Naive B cell (primary cell): ENCODE measurements at regions not wholly inside any gene's neighbourhood (a gene's known extent, or its start where the extent isn't known, plus 50 kb on each side); places are given as distances from the start of the nearest gene placed in this dataset.
A peak's percentile ranks its signal among the peaks of the same experiment; 100 is the strongest.

ENCODE experiments used
- ATAC-seq, 2 donors: fragments of 150-1000 bp; cut with Tn5 transposase; 2 replicates each; pipeline ENCODE4 v1.10.0; 2021; ENCODE audit warnings: low read depth in 2 of 2, mild to moderate bottlenecking in 2 of 2, moderate library complexity in 2 of 2
- DNase-seq: peaks from one replicate; pipeline ENCODE4 v3.0.0; 2022
- H3K27ac Mint-ChIP-seq, 6 donors: one replicate each; pipeline ENCODE4 v1.8.0; 2020 to 2022; ENCODE audit warnings: mild to moderate bottlenecking in 6 of 6, mixed read lengths in 6 of 6, moderate library complexity in 5 of 6, inconsistent platforms in 2 of 6
- H3K27me3 Mint-ChIP-seq, 3 donors: one replicate each; pipeline ENCODE4 v1.8.0; 2021 to 2022; ENCODE audit warnings: mixed read lengths in 3 of 3, mild to moderate bottlenecking in 1 of 3
- H3K36me3 Mint-ChIP-seq, 2 donors: one replicate each; pipeline ENCODE4 v1.8.0; 2020 to 2022; ENCODE audit warnings: mixed read lengths in 2 of 2, inconsistent platforms in 1 of 2, mild to moderate bottlenecking in 1 of 2
- H3K4me1 Mint-ChIP-seq, 3 donors: one replicate each; pipeline ENCODE4 v1.8.0; 2020 to 2022; ENCODE audit warnings: mixed read lengths in 3 of 3, inconsistent platforms in 1 of 3, mild to moderate bottlenecking in 1 of 3, moderate library complexity in 1 of 3
- H3K4me3 Mint-ChIP-seq, 8 donors: one replicate each; pipeline ENCODE4 v1.8.0; 2020 to 2022; ENCODE audit warnings: mild to moderate bottlenecking in 8 of 8, mixed read lengths in 8 of 8, moderate library complexity in 8 of 8, inconsistent platforms in 2 of 8
- H3K9me3 Mint-ChIP-seq, 7 donors: one replicate each; pipeline ENCODE4 v1.8.0; 2020 to 2022; ENCODE audit warnings: mixed read lengths in 7 of 7, mild to moderate bottlenecking in 5 of 7, inconsistent platforms in 2 of 7, moderate library complexity in 1 of 7

DNA sequence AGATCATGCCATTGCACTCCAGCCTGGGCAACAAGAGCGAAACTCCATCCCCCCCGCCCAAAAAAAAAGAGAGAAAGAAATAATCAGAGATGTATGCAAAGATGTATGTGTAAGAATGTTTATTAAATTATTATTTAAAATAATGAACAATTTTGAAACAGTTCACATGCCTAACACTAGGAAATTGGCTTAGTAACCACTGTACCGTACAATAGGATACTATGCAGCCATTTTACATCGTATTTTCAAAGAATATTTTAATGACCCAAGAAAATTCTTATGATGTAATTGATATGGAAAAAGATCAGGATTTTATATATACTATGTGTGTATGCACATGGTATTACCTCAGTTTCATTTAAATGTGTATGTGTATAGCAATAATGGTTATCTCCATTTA, 190.5 kb downstream of the ZFP36L2 start:
- Mint-ChIP-seq H3K9me3 (no peaks in the 10 kb centered on the region), H3K27me3 (no peaks in the 10 kb centered on the region), H3K36me3 (no peaks in the 10 kb centered on the region), H3K4me1 (no peaks in the 10 kb centered on the region), H3K4me3 (no peak overlapping the region), H3K27ac (peak overlapping the region in 1 of 6 donors; percentile 49)
- DNase-seq (no peak), ATAC-seq (no peak)

- H3K27me3 Mint-ChIP-seq: no peaks in the 10 kb centered on the region
- ATAC-seq: no peak
- H3K9me3 Mint-ChIP-seq: no peaks in the 10 kb centered on the region
- H3K4me1 Mint-ChIP-seq: no peaks in the 10 kb centered on the region
- DNase-seq: no peak
- no peaks in the 10 kb centered on the region for H3K36me3 Mint-ChIP-seq
- no peak overlapping the region for H3K27ac Mint-ChIP-seq
- H3K4me3 Mint-ChIP-seq: no peak overlapping the region
Measured at GRCh38 chr2:43034921-43035320, 191.5 kb downstream of the ZFP36L2 start.

DNA sequence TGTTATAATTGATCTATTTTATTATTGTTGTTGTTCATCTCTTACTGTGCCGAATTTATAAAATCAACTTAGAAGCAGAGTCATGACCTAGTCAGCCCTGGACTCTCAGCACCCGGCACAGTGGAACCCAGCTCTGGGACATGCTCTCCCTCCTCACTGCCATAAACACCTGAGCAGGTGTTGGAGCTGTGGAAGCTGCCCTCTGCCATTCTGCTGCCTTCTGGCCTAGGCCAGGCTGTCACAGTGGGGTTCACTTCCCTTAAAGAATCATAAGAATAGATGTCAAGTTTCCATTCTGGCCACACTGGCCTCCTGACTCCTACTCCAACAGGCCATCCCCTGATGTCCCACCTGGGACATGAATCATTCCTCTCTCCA, 192.2 kb downstream of the ZFP36L2 start:
- Mint-ChIP-seq H3K27me3 (no peaks in the 10 kb centered on the region), H3K27ac (peak overlapping the region in 1 of 6 donors; percentile 81), H3K9me3 (no peaks in the 10 kb centered on the region), H3K4me3 (no peak overlapping the region), H3K4me1 (no peaks in the 10 kb centered on the region), H3K36me3 (no peaks in the 10 kb centered on the region)
- DNase-seq (no peak), ATAC-seq (no peak)

DNA sequence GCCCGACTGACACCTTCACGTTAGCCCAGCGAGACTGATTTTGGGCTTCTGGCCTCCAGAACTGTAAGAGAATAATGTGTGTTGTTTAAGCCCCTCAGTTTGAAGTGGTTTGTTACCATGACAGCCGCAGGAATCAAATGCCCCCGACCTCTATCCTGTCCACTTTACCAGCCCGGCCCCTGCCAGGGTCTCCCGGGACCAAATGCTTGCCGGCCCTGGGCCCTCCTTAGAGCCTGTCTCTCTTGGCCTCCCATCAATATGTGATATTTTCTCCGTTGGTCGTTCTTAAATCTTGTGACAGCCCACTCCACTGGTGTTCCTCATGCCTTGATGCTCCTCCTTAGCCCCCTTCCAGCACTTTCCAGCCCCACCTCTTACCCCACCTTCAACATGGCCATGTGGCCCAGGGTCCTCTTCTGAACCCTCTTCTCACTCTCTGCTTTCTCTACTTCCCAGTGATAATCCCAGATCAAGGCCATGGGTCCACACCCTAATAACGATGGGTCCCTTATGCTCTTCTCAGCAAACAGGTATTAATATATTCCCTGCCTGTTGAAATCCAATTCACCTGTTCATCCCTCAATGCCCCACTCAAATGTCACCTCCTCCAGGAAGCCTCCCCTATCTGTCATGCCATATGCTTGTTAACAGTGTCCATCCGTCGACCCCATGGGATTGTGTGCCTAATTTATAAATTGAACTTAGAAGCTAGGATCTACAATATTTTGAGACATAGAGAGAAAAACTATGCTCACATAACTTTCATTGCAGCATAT, 192.8 kb downstream of the ZFP36L2 start:
- H3K4me3 Mint-ChIP-seq: no peak overlapping the region
- peak overlapping the region in 1 of 6 donors; percentile 81 for H3K27ac Mint-ChIP-seq

DNA sequence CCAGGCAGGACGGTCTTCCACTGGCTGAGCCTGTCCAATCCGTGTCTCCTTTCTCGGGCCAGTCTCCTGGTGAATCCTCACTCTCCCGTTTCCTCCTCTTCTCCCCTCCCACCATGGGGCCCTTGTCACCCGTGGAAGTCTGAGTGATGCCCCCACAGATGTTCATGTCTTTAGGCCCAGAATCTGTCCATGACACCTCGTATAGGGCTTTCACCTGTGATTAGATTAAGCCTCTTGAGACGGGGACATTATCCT, 193.5 kb downstream of the ZFP36L2 start:
- Mint-ChIP-seq H3K9me3 (no peaks in the 10 kb centered on the region), H3K36me3 (no peaks in the 10 kb centered on the region), H3K27ac (peak overlapping the region in 2 of 6 donors; percentile 31 to 59), H3K4me1 (no peaks in the 10 kb centered on the region), H3K4me3 (no peak overlapping the region), H3K27me3 (no peaks in the 10 kb centered on the region)
- ATAC-seq (no peak), DNase-seq (no peak)

More for the DNA sequence above, 192.8 kb downstream of the ZFP36L2 start:
- ATAC-seq (no peak), DNase-seq (no peak)
- Mint-ChIP-seq H3K36me3 (no peaks in the 10 kb centered on the region), H3K4me1 (no peaks in the 10 kb centered on the region), H3K9me3 (no peaks in the 10 kb centered on the region), H3K27me3 (no peaks in the 10 kb centered on the region)

- ATAC-seq: no peak
- DNase-seq: no peak
- Mint-ChIP-seq H3K4me3 (no peak overlapping the region), H3K36me3 (no peaks in the 10 kb centered on the region), H3K9me3 (no peaks in the 10 kb centered on the region), H3K4me1 (no peaks in the 10 kb centered on the region), H3K27ac (peak overlapping the region in 3 of 6 donors; percentile 31 to 59 (median 31)), H3K27me3 (no peaks in the 10 kb centered on the region)
Measured at GRCh38 chr2:43032213-43033015, 194.0 kb downstream of the ZFP36L2 start.

- no peak overlapping the region for H3K27ac Mint-ChIP-seq
- H3K9me3 Mint-ChIP-seq: no peaks in the 10 kb centered on the region
- H3K27me3 Mint-ChIP-seq: no peaks in the 10 kb centered on the region
- H3K4me1 Mint-ChIP-seq: peaks cover 0 to 4% (median 0%) of the 10 kb centered on the region in 3 donors
- ATAC-seq: no peak
- no peak for DNase-seq
- H3K4me3 Mint-ChIP-seq: no peak overlapping the region
- H3K36me3 Mint-ChIP-seq: no peaks in the 10 kb centered on the region
Measured at GRCh38 chr2:43031471-43032212, 194.8 kb downstream of the ZFP36L2 start.

DNA sequence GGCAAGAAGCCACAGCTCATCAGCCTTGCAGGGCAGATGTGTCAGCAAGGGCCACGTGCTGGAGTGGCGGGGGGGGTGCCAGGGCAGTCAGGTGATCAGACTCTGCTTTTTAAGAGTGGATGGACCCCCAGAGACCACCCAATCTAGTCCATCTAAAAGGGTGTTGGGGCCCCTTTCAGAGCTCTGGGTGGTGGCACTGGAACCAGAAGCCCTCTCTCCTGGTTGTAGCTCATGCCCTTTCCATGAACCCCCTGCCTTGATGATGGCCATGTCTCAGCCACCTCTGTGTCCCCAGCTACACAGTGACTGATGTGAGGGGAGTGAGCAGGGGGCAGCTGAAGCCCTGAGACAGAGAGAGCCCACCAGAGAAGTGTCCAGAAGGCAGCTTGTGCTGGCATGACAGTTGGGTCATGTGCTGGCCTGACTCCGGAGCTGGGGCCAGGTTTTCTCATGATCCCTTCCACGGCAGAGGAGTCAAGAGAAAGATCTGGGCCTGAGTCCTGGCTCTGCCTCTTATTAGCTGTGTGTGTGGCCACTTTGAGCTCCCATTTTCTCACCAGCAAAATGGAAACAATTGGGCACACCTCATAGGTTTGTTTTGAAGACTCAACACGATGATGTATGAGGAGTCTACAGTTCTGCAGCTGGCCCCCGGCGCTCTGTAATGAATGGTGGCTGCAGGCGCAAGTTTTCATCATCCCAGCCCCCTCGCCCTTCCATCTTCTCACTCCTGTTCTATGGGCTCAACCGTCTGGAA, 195.7 kb downstream of the ZFP36L2 start:
- no peaks in the 10 kb centered on the region for H3K27me3 Mint-ChIP-seq
- H3K36me3 Mint-ChIP-seq: no peaks in the 10 kb centered on the region
- DNase-seq: no peak
- peaks cover 0 to 2% (median 0%) of the 10 kb centered on the region in 7 donors for H3K9me3 Mint-ChIP-seq
- peaks cover 0 to 6% (median 5%) of the 10 kb centered on the region in 3 donors for H3K4me1 Mint-ChIP-seq
- peak overlapping the region in 1 of 6 donors; percentile 28 for H3K27ac Mint-ChIP-seq
- no peak for ATAC-seq
- no peak overlapping the region for H3K4me3 Mint-ChIP-seq

GRCh38 chr2:43029186-43029585, 197.2 kb downstream of the ZFP36L2 start:
- ATAC-seq: no peak
- Mint-ChIP-seq H3K4me1 (peaks cover 14 to 18% (median 15%) of the 10 kb centered on the region in 3 donors), H3K36me3 (no peaks in the 10 kb centered on the region), H3K9me3 (peaks cover 0 to 2% (median 0%) of the 10 kb centered on the region in 7 donors), H3K4me3 (no peak overlapping the region), H3K27ac (peak overlapping the region in 3 of 6 donors; percentile 60 to 90 (median 82)), H3K27me3 (no peaks in the 10 kb centered on the region)
- DNase-seq: no peak

DNA sequence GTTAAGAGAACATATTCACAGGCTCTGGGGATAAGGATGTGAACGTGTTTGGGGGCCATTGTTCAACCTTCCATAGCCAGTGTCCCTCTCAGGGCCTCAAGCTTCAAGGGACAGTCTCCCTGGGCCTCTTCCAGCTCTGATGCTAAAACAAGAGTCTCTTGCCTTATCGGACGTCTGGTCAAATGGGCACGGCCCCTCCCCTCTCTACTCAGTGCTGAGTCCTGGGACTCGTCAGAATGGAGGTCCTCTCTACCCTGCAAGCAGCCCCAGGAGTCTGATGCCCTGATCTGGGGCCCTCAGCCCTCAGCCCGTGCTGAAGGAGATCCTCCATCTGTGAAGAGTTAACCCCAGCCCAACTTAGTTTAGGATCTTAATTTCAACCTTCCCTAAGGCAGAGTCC, 198.2 kb downstream of the ZFP36L2 start:
- H3K9me3 Mint-ChIP-seq: peaks cover 0 to 2% (median 0%) of the 10 kb centered on the region in 7 donors
- H3K4me1 Mint-ChIP-seq: peaks cover 14 to 21% (median 19%) of the 10 kb centered on the region in 3 donors
- H3K4me3 Mint-ChIP-seq: peak overlapping the region in 1 of 8 donors; percentile 59
- no peaks in the 10 kb centered on the region for H3K27me3 Mint-ChIP-seq
- DNase-seq (no peak), ATAC-seq (no peak)
- no peaks in the 10 kb centered on the region for H3K36me3 Mint-ChIP-seq
- no peak overlapping the region for H3K27ac Mint-ChIP-seq

DNA sequence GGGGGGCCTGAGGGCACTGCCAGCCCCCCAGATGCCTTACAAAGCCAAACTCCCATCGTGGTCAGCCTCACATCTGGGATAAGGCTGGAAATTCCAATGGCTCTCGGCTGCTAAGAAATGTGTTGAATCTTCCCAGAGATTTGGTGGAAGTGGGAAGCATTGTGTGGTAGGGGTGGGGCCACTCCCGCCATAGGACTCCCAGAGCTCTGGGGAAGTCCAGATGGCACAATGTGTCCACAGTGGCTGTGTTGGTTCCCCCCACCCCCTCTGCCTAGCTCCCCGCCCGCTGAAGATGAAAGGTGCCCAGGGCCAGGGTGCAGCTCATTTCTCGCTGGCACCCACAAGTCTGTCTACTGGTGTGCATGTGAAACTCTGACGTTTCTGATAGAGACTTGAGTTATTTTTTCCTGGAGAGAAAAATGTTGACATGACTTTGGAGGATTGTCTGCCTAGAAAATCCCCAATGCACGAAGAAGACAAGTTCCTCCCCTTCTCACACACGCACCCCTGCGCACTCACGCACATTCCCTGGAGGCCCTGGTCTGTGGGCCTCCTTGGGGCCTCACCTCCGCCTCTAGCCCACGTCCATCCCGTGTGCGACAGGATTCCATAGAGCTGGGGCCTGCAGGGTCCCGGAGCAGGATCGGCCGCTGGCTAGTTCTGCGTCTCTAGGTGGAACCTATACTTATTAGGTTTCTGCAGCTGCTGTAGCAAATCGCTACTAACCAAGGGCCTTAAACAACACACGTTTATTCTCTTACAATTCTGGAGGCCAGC, 199.1 kb downstream of the ZFP36L2 start:
- Mint-ChIP-seq H3K27me3 (no peaks in the 10 kb centered on the region), H3K36me3 (peaks cover 0 to 5% of the 10 kb centered on the region in 2 donors), H3K4me1 (peaks cover 14 to 21% (median 19%) of the 10 kb centered on the region in 3 donors), H3K9me3 (peaks cover 3 to 5% (median 4%) of the 10 kb centered on the region in 7 donors), H3K27ac (peak overlapping the region in 3 of 6 donors; percentile 9 to 53 (median 16)), H3K4me3 (no peak overlapping the region)
- ATAC-seq: no peak
- DNase-seq: no peak

DNA sequence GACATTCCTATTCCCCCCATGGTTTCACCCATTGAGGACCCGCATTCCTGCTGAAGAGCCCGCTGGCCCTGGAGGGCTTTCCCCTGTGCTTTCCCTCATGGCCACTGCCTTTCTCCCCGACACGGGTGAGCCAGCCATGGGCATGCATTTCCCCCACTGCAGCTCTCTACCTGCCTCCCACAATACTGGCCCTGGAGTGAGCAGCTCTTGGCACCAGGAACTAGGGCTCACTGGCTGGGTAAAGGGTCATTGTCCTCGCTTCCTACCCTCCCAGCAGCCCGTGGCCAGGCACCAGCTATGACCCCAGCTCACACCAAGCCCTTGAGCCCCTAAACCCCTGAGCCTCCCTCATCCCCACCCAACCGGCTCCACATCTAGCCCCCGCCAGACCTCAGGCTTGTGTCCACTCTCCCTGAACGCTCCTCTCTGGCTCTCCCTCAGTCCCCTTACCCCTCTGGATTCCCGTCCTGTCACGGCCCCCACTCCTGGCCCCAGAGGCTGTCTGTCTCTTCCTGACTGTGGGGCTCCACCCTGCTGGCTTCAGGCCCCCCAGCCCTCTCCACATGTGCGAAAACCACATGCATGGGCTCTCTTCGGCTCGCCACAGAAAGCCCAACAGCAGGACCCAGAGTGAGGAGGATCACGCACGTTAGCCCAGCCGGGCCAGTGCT, 199.8 kb downstream of the ZFP36L2 start:
- ATAC-seq: no peak
- DNase-seq: no peak
- H3K27me3 Mint-ChIP-seq: no peaks in the 10 kb centered on the region
- peak overlapping the region in 3 of 6 donors; percentile 19 to 56 (median 24) for H3K27ac Mint-ChIP-seq
- no peak overlapping the region for H3K4me3 Mint-ChIP-seq
- peaks cover 5 to 9% (median 7%) of the 10 kb centered on the region in 7 donors for H3K9me3 Mint-ChIP-seq
- peaks cover 14 to 21% (median 19%) of the 10 kb centered on the region in 3 donors for H3K4me1 Mint-ChIP-seq
- peaks cover 0 to 12% of the 10 kb centered on the region in 2 donors for H3K36me3 Mint-ChIP-seq
